ENCODE measurements at regions not wholly inside any gene's neighbourhood (a gene's known extent, or its start where the extent isn't known, plus 50 kb on each side); places are given as distances from the start of the nearest gene placed in this dataset.

- 0 out of 2 replicates have a peak, but pooled peaks have one; percentile 38 for TF ChIP-seq ZNF280D (CRISPR knock-in tag; IDR thresholded peaks at IDR 0.05)
- no peak for TF ChIP-seq ARID5B (CRISPR knock-in tag; IDR thresholded peaks at IDR 0.05)
- no peak for TF ChIP-seq NONO (IDR thresholded peaks at IDR 0.05)
- no peak for TF ChIP-seq NONO (CRISPR knock-in tag; conservative IDR thresholded peaks at IDR 0.05)
- TF ChIP-seq ZNF780A (CRISPR knock-in tag; IDR thresholded peaks at IDR 0.05): no peak; the same call in 1 of the 2 replicates
- no peak for TF ChIP-seq TBL1XR1 (IDR thresholded peaks at IDR 0.05; ENCODE audit: borderline replicate concordance, low read length, partially characterized antibody)
- TF ChIP-seq ZNF367 (CRISPR knock-in tag; IDR thresholded peaks at IDR 0.05; ENCODE audit: borderline replicate concordance): no peak
- 0 out of 2 replicates have a peak, but pooled peaks have one; percentile 19 for TF ChIP-seq HCFC1 (IDR thresholded peaks at IDR 0.05; ENCODE audit: low read depth, low read length)
- 0 out of 2 replicates have a peak, but pooled peaks have one; percentile 40 for TF ChIP-seq SALL2 (CRISPR knock-in tag; IDR thresholded peaks at IDR 0.05)
- no peak for TF ChIP-seq ZNF430 (CRISPR knock-in tag; IDR thresholded peaks at IDR 0.05)
- TF ChIP-seq MXI1 (IDR thresholded peaks at IDR 0.05; ENCODE audit: borderline replicate concordance, low read depth, low read length): 0 out of 3 replicates have a peak, but pooled peaks have one; percentile 17
- TF ChIP-seq ZNF691 (CRISPR knock-in tag; IDR thresholded peaks at IDR 0.05; ENCODE audit: borderline replicate concordance, low read depth): no peak
- TF ChIP-seq ZNF432 (CRISPR knock-in tag; IDR thresholded peaks at IDR 0.05; ENCODE audit: borderline replicate concordance): no peak
- peak; percentile 94 for TF ChIP-seq RAD21 (CRISPR knock-in tag; IDR thresholded peaks at IDR 0.05)
- TF ChIP-seq ZNF740 (CRISPR knock-in tag; IDR thresholded peaks at IDR 0.05): no peak
- TF ChIP-seq NR1H2 (CRISPR knock-in tag; IDR thresholded peaks at IDR 0.05; ENCODE audit: borderline replicate concordance, low read depth): no peak
- no peak for TF ChIP-seq U2AF2 (IDR thresholded peaks at IDR 0.05; ENCODE audit: low read depth, low read length)
- no peak for TF ChIP-seq ZBTB46 (CRISPR knock-in tag; IDR thresholded peaks at IDR 0.05; ENCODE audit: borderline replicate concordance)
These were observed 143.8 kb upstream of the CRHR1 start (continued) for GRCh38 chr17:45640141-45640850.
